Neutrophil (primary cell): ENCODE measurements at regions not wholly inside any gene's neighbourhood (a gene's known extent, or its start where the extent isn't known, plus 50 kb on each side); places are given as distances from the start of the nearest gene placed in this dataset.
"Not testable (repeated sequence)": the region's sequence is repeated elsewhere in the genome, so short reads cannot be mapped to it uniquely, and the experiment has no call there.

Experiments
- H3K27ac ChIP-seq: fragments of 200-600 bp; sonication (generic); 2 replicates; pipeline ENCODE4 v1.5.1; 2016; ENCODE audit warnings: mild to moderate bottlenecking, moderate library complexity
- H3K27me3 ChIP-seq: fragments of 200-600 bp; sonication (generic); 2 replicates; pipeline ENCODE4 v1.6.0; 2016; ENCODE audit warnings: mild to moderate bottlenecking
- H3K36me3 ChIP-seq: fragments of 200-600 bp; sonication (generic); 2 replicates; pipeline ENCODE4 v1.5.1; 2017
- H3K4me1 ChIP-seq, 2 experiments: fragments of 200-600 bp in 1 of 2; sonication (generic) in 1 of 2; 1 replicate in 1 of 2; 2 replicates in 1 of 2; pipeline versions ENCODE4 v1.5.1 to v1.6.1; 2013 to 2016; ENCODE audit warnings: low read depth in 1 of 2, low read length in 1 of 2, mild to moderate bottlenecking in 1 of 2, moderate library complexity in 1 of 2; ENCODE audit not compliant: control insufficient read depth in 1 of 2, insufficient read depth in 1 of 2
- H3K4me3 ChIP-seq, 2 experiments: fragments of 200-600 bp in 1 of 2; sonication (generic) in 1 of 2; 1 replicate in 1 of 2; 2 replicates in 1 of 2; pipeline ENCODE4 v1.5.1; 2013 to 2016; ENCODE audit warnings: low read depth in 1 of 2, low read length in 1 of 2, mild to moderate bottlenecking in 1 of 2, moderate library complexity in 1 of 2
- H3K9me3 ChIP-seq: fragments of 200-600 bp; sonication (generic); 2 replicates; pipeline ENCODE4 v1.5.1; 2016
- CTCF ChIP-seq: fragments of 200-600 bp; sonication (generic); IDR thresholded peaks from 2 replicates; pipeline ENCODE4 v1.5.1; 2016; ENCODE audit warnings: antibody characterized with exemption

- Histone ChIP-seq H3K9me3 (no peaks in the 10 kb centered on the region), H3K4me3 (no peak overlapping the region), H3K27ac (no peak overlapping the region), H3K27me3 (no peaks in the 10 kb centered on the region), H3K36me3 (no peaks in the 10 kb centered on the region), H3K4me1 (no peaks in the 10 kb centered on the region)
- no peak for TF ChIP-seq CTCF
These were observed 398.2 kb upstream of the FRG2C start for GRCh38 chr3:75265897-75266296.

GRCh38 chr3:75268576-75268975, 395.6 kb upstream of the FRG2C start:
- H3K36me3 ChIP-seq: not testable (repeated sequence)

GRCh38 chr3:75272237-75272636, 391.9 kb upstream of the FRG2C start:
- not testable (repeated sequence) for H3K27me3 ChIP-seq, H3K27ac ChIP-seq, H3K36me3 ChIP-seq, H3K4me3 ChIP-seq, H3K9me3 ChIP-seq, H3K4me1 ChIP-seq

More at GRCh38 chr3:75268576-75268975, 395.6 kb upstream of the FRG2C start:
- not testable (repeated sequence) for H3K27me3 ChIP-seq, H3K9me3 ChIP-seq, H3K4me1 ChIP-seq, H3K27ac ChIP-seq, H3K4me3 ChIP-seq

- TF ChIP-seq CTCF: no peak
- Histone ChIP-seq H3K27ac (no peak overlapping the region), H3K36me3 (no peaks in the 10 kb centered on the region)
These were observed 391.4 kb upstream of the FRG2C start for GRCh38 chr3:75272691-75273090.

GRCh38 chr3:75285531-75286148, 378.5 kb upstream of the FRG2C start:
- not testable (repeated sequence) for H3K9me3 ChIP-seq, H3K27ac ChIP-seq, H3K4me1 ChIP-seq, H3K27me3 ChIP-seq, H3K4me3 ChIP-seq, H3K36me3 ChIP-seq

More at GRCh38 chr3:75272691-75273090, 391.4 kb upstream of the FRG2C start:
- Histone ChIP-seq H3K27me3 (no peaks in the 10 kb centered on the region), H3K4me1 (no peaks in the 10 kb centered on the region), H3K4me3 (no peak overlapping the region), H3K9me3 (no peaks in the 10 kb centered on the region)

- not testable (repeated sequence) for H3K36me3 ChIP-seq, H3K27ac ChIP-seq, H3K9me3 ChIP-seq, H3K4me3 ChIP-seq, H3K4me1 ChIP-seq
- peaks cover 18% of the 10 kb centered on the region for H3K27me3 ChIP-seq
These were observed 375.1 kb upstream of the FRG2C start for GRCh38 chr3:75288972-75289574.

- peaks cover 16% of the 10 kb centered on the region for H3K27me3 ChIP-seq
These were observed 370.0 kb upstream of the FRG2C start for GRCh38 chr3:75294124-75294523.

More at GRCh38 chr3:75294124-75294523, 370.0 kb upstream of the FRG2C start:
- no peaks in the 10 kb centered on the region for H3K9me3 ChIP-seq
- H3K27ac ChIP-seq: no peak overlapping the region
- peak; percentile 8 for TF ChIP-seq CTCF
- no peaks in the 10 kb centered on the region for H3K36me3 ChIP-seq
- H3K4me3 ChIP-seq: no peak overlapping the region
- no peaks in the 10 kb centered on the region for H3K4me1 ChIP-seq
